Vagina (tissue), 2 donors: ENCODE measurements at regions not wholly inside any gene's neighbourhood (a gene's known extent, or its start where the extent isn't known, plus 50 kb on each side); places are given as distances from the start of the nearest gene placed in this dataset.

ENCODE experiments used
- POLR2A ChIP-seq, 2 donors: fragments of 450-650 bp; IDR thresholded peaks; one replicate each; pipeline ENCODE4 v1.6.1; 2017; ENCODE audit warnings: antibody characterized with exemption in 2 of 2, mild to moderate bottlenecking in 2 of 2, moderate library complexity in 2 of 2
- POLR2AphosphoS5 ChIP-seq, 2 donors: sonication (generic); formaldehyde crosslinking; IDR thresholded peaks; one replicate each; pipeline ENCODE4 v1.9.0; 2017; ENCODE audit warnings: antibody characterized with exemption in 2 of 2, mild to moderate bottlenecking in 2 of 2, low read depth in 1 of 2; ENCODE audit not compliant: insufficient read depth in 1 of 2

GRCh38 chr5:167835146-167835545 lies 456.3 kb upstream of the WWC1 start:
- no peak for TF ChIP-seq POLR2A (IDR thresholded peaks at IDR 0.05)
- TF ChIP-seq POLR2AphosphoS5 (IDR thresholded peaks at IDR 0.05; ENCODE audit: insufficient read depth in 1 of 2, low read depth in 1 of 2): no peak
